GM18868 (cell line): ENCODE measurements at regions not wholly inside any gene's neighbourhood (a gene's known extent, or its start where the extent isn't known, plus 50 kb on each side); places are given as distances from the start of the nearest gene placed in this dataset.
"Not testable (repeated sequence)": the region's sequence is repeated elsewhere in the genome, so short reads cannot be mapped to it uniquely, and the experiment has no call there.

Experiments
- ATAC-seq: cut with Tn5 transposase; IDR thresholded peaks from one replicate; pipeline ENCODE4 v1.9.1; 2021; ENCODE audit warnings: mild to moderate bottlenecking, moderate library complexity; ENCODE audit not compliant: unreplicated experiment

DNA sequence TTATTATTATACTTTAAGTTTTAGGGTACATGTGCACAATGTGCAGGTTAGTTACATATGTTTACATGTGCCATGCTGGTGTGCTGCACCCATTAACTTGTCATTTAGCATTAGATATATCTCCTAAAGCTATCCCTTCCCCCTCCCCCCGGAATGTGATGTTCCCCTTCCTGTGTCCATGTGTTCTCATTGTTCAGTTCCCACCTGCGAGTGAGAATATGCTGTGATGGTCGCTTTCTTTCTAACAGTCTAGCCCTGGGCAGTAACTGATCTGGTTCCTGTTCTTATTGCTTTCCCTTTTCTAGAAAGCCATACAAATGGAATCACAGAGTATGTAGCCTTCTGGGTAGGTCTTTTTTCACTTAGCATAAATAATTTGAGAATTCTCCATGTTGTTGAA, 311.1 kb upstream of the CNTNAP2 start:
- ATAC-seq = not testable (repeated sequence)

DNA sequence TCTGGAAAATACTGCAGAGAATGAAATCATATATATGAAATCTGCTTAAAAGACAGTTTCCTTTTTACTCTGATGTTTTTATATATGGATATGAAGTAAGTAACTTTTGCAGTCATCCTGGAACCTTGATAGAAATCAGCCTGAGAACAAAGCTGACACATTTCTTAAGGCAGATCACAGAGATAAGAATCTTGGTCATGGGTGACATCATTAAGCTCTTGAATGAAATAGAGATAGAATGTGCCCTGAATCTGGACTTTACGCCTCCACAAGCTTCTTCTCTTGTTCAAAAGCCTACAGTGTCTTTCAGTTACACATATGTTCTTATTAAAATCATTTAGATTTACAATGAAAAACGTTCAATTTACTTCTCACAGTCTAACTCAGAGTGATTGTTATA, 319.1 kb upstream of the CNTNAP2 start:
- ATAC-seq = no peak

DNA sequence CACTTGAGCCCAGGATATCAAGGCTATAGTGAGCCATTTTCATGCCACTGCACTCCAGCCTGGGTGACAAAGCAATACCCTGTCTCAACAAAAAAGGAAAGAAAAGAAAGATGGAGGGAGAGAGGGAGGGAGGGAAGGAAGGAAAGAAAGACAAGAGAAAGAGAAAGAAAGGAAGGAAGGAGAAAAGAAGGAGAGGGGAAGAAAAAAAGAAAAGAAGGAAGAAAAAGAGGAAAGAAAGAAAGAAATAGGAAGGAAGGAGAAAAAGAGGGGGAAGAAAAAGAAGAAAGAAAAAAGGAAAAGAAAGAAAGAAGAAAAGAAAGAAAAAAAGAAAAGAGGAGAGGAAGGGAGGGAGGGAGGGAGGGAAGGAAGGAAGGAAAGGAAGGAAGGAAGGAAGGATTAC, 321.5 kb upstream of the CNTNAP2 start:
- no peak for ATAC-seq

DNA sequence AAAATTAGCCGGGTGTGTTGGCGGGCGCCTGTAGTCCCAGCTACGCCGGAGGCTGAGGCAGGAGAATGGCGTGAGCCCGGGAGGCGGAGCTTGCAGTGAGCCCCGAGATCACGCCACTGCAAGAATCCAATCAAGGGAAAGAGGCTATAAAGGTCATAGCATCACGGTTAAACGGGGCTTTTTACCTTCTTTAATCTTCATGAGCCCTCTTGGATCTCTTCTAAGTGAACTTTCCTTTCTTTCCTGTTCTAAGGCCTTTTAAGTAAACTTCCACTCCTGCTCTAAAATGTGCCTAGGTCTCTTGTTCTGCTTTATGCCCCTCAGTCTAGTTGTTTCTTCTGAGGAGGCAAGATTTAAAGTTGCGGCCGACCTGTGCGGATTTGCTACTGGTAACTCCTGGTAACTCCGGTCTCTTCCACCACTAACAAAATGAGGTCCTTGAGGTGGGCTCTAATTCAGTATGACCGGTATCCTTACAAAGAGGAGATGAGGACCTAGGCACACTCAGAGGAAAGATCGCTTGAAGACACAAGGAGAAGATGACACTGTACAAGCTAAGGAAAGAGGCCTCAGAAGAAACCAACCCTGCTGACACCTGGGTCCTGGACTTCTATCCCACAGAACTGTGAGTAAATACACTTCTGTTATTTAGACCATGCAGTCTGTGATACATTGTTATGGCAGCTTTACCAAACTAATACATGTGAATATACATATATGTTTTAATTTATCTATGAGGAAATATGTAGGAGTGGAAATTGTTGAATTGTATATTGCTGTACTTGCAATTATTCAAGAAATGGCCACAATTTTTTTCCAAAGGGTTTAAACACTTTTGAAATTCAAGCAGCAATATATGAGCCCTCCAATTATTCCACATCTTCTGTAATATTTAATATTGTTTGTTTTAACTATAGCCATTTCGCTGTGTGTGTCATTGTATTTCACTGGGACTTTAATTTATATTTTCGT, 331.5 kb upstream of the CNTNAP2 start:
- no peak for ATAC-seq

DNA sequence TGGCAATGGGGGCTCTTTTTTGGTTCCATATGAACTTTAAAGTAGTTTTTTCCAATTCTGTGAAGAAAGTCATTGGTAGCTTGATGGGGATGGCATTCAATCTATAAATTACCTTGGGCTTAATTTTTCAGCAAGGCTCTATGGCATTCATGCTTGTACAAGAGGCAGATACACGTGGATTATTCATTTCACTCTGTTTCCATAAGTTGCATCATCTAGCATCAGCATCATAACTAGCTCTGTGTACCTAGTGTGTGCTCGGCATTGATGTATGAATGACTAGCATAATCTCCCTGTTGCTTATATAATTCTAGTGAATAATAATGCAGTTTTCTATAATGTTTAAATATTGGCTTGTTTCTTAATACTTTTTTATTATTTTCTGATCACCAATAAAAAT, 335.2 kb upstream of the CNTNAP2 start:
- not testable (repeated sequence) for ATAC-seq

DNA sequence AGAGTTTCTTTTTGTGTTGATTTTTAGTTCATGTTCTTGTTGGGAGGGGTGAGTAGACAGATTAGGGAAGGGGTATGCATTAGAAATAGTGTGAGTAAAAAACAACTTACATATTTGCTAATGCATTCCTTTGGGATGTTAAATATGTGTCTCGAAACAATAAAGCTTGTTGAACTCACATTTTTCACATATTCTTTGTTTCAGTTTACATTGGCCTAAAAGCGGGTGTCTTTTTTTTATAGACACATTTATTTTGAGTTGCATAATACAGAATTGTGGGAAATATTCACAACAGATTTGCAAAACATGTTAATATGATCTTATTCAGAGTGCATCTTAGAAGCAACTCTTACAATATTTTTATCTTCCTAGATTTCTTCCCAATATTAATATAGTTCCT, 337.5 kb upstream of the CNTNAP2 start:
- no peak for ATAC-seq

DNA sequence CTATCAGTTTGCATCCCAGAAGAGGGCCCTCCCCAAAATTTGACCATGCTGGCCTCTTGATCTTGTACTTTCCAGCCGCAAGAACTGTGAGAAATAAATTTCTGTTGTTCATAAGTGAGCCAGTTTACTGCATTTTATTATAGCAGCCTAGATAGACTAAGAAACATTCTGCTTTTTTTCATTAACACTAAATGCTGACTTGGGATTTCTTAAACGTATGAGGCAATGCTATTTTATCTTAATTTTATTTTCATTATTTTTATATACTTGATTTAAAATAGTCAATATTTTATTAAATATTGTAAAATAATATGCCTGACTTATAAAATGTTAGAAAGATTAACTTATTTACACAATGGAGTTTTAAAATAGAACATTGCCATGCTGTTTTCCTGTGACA, 341.8 kb upstream of the CNTNAP2 start:
- no peak for ATAC-seq

DNA sequence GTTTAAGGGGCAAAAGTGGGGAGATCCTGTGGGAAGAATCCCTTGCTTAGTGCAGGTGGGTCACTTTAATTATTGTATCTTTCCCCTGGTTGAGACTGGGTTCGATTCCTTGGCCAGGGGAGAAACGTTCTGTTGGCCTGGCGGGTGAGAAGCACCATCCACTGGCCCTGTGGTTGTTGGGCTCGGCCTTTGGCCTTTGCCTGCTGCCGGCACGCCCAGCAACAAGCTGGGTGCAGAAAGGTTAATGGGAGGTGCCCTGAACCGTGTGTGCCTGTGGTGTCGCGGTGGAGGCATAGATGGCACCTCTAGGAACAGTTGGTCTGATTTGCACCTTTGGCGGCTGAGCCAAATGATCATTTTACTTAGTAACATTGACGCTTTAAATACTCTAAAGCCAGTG, 363.6 kb upstream of the CNTNAP2 start:
- ATAC-seq = no peak

DNA sequence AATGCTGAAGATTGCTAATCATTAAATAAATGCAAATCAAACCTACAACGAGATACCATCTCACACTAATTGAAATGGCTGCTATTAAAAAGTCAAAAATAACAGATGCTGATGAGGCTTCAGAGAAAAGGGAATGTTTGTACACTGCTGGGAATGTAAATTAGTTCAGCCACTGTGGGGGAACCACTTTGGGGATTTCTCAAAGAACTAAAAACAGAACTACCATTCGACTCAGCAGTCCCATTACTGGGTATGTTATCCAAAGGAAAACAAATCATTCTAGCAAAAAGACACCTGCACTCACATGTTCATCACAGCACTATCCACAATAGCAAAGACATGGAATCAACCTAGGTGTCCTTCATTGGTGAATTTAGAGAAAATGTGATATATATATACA, 379.0 kb upstream of the CNTNAP2 start:
- no peak for ATAC-seq

DNA sequence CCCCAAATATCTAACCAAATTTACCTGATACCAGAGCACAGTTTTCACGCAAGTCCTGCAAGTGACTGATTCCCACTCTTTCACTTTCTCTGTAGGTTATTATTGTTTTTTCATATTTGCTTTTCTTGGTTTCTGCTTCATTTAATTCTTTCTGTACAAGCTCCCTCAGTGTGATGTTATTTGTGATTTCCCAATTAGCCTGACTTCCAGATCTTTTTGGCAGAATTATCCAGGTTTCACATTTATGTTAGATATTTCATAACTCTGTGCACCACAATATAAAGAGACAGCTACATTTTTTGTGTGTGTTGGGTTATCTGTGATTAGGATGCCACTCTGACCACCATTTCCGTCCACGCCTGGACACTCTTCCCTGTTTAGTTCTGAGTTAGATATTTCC, 381.5 kb upstream of the CNTNAP2 start:
- no peak for ATAC-seq

DNA sequence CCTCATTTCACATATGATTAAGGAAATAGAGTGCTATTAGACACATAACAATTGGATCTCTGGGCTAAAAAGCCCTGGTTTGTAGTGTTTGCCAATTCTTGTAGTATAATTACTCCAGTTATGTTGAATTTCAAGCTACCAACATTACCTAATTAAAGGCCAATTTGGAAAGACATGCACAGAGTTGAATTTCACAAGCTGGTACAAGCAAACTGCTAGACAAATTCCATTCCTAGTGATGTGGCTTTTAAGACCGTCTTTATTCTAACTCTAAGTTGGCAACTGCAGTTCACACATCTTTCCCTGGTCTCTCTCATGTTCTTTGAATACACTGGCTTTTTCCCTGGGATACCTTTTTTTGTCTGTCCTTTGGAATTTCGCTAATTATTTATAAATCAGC, 384.1 kb upstream of the CNTNAP2 start:
- ATAC-seq = no peak

DNA sequence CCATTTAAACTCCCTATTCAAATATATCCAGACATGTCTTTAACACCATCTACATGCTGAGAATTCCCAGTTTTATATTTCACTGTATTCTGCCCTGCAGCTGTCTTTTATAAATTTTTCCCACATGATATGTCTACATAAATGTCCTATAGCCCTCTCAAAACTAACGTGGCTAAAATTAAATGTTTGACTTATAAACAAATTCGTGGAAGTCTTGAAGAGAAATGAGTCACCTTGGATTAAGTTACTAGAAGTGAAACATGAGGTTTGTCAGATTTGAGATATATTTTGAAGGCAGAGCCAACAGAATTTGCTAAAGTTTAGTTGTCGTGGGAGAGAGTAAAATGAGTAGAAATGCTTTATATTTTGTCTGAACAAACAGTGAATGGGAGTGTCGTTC, 386.9 kb upstream of the CNTNAP2 start:
- ATAC-seq = no peak

DNA sequence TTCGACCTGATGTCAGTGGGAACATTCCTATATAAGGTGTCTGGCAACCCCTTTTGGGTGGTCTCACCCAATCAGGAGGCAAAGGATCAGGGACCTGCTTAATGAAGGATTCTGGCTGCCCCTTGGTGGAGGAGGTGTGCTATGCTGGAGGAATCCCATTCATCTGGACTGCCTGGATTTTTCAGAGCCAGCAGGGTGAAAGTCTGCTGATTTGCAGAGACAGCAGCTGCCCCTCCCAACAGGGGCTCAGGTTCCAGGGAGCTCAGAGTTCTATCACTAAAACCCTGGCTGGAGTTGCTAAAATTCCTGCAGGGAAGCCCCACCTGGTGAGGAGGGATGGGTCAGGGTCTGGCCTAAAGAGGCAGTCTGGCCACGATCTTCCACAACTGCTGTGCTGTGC, 398.5 kb upstream of the CNTNAP2 start:
- no peak for ATAC-seq

DNA sequence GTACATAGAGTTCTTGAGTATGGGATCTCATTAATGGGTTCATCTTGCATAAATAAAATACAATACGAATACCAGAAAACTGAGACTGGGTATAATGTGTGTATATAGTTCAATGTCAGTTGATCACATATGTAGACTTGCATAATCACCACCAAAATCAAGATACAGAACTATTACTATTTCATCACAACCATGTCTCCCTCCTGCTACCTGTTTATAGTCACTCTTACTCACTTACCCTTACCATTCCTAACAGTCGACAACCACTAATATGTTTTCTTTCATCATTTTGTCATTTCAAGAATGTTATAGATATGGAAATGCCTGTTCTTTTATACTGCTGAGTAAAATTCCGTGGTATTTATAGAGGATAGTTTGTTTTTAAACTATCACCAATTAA, 416.1 kb upstream of the CNTNAP2 start:
- ATAC-seq = no peak

DNA sequence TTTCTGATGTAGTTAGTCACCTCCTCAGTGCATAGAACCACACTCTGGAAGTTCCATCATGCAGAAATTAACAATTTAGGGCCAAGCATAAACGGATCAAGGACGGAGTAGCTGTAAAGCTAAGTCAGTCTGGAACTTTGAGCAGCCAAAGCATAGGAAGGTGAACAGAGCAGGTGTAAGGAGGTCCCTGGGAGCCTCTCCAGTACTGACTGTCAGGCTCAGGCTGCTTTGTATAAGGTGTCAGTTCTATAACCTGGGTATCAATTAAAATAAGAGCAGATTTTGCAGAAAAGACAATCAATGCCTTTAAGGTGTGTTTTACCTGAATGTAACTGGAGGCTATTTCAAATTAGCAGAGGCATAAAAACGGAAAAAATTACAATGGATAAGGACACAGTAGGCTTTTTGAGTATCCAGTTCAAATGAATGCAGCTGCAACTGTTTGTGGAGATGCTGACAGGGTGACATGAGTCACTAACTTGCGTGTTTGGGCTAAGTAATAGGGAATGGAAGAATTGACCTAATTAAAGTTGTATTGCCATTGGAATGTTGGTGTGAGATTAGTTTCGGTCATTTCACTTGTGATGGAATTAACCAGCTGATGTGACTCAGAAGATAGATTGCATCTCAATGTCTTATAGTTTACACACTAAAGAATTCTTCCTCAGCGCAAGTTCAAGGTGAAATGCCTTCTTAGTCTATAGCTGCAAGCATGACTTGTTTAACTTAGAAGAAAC, 417.9 kb upstream of the CNTNAP2 start:
- ATAC-seq = no peak

DNA sequence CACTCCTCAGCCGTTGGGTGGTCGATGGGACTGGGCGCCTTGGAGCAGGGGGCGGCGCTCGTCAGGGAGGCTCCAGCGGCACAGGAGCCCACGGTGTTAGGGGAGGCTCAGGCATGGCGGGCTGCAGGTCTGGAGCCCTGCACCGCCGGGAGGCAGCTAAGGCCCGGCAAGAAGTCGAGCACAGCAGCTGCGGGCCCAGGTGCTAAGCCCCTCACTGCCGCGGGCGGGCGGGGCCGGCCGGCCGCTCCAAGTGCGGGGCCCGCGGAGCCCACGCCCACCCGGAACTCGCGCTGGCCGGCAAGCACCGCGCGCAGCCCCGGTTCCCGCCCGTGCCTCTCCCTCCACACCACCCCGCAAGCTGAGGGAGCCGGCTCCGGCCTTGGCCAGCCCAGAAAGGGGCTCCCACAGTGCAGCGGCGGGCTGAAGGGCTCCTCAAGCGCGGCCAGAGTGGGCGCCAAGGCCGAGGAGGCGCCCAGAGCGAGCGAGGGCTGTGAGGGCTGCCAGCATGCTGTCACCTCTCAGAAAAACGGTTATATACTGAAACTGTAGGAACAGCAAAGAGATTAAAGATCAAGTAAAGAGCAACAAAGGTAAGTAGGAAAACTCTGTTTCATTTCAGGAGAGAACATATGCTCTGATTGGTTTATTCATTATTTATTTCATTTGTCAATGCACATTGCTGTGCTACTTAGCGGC, 419.0 kb upstream of the CNTNAP2 start:
- not testable (repeated sequence) for ATAC-seq

DNA sequence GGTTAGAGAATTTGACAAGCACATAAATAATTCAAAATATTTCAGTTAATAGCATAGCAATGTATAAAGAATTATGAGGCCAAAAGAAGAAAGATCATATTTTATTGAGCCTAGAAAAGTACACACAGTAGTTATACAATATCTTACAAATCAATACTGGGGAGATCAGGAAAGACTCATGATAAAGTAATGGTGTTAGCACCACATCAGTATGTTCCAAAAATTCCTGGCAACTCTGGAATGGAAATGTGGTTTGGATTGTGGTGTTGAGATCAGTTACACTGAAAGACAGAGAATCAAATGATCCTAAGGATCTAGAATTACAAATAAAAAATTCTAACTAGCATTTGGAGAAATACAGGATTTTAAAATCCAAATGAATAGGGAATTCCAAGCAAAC, 420.5 kb upstream of the CNTNAP2 start:
- ATAC-seq = no peak

DNA sequence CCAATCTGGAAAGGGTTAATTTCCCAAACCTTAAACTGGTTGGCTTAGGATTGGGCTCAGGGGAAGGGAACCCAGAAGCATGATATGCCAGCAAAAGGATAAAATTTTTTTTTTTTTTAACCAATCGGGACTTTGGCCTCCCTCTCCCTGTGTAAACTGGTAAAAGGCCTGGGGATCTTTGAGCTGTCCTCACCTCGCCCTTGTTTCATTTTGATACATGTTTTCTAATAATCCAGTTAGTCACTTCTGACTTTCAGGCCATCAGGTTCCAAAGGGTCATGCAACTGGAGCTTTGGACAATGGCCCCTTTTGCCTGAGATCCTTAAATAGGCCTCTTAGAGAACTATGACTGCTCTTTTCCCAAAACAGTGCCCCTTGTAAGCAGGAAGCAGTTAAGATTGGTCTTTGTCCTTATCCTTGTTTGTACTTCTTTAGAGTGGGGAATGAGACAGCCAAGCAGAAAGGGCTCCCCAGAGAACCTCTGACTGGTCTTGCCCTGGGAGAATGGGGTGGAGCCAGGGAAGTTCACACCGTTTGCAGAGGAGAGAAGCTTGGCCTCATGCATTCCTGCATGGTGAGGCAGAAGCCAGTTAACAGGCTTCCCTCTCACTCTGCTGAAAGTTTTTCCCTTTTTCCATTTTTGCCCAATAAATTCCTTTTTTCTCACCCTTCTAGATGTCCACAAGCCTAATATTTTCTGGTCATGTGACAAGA, 424.2 kb upstream of the CNTNAP2 start:
- no peak for ATAC-seq

DNA sequence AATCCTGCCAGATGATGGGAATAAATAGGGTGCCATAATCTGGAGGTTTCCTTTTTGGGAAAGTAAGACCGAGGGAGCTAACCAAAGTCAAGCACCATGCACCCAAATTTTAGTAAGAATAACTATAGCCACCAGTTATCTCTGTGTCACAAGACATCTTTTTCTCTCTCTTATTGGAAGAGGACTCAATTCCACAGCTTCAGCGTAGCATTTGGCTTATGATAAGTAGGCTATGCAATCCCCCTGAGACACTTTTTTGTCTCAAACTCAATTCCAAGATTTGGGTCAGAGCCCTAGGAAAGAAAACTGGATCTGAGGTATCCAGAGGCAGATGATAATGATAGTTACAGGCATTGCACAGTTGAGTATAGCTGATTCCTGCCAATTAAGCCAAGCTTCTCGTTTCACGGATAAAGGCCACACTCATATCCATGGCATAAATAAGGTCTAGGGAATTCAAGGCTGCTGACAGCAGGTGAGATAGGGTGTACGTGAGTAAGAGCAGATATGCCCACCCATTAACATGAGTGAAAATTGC, 425.2 kb upstream of the CNTNAP2 start:
- no peak for ATAC-seq

DNA sequence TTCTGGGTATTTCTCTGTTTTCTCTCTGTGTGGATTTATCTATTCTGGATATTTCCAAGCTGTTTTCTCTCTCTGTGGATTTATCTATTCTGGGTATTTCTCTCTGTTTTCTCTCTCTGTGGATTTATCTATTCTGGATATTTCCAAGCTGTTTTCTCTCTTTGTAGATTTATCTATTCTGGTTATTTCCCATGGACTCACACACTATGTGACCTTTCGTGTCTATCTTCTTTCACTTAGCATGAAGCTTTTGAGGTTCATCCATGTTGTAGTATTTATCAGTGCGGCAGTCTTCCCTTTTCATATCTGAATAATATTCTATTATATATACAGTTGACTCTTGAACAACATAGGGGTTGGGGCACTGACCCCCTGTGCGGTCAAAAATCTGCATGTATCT, 435.0 kb upstream of the CNTNAP2 start:
- ATAC-seq = no peak

DNA sequence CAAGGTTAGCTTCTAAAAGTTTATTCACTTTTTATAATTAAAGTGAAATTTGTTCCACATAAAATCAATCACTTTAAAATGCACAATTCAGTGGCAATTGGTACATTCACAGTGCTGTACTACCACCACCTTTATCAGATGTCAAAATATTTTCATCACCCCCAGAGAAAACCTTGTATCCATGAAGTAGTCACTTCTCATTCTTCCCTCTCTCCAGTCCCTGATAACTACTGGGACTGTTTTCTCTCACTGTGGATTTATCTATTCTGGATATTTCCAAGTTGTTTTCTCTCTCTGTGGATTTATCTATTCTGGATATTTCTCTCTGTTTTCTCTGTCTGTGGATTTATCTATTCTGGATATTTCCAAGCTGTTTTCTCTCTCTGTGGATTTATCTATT, 435.4 kb upstream of the CNTNAP2 start:
- no peak for ATAC-seq
